Transverse colon (tissue), 3 donors: ENCODE measurements at regions not wholly inside any gene's neighbourhood (a gene's known extent, or its start where the extent isn't known, plus 50 kb on each side); places are given as distances from the start of the nearest gene placed in this dataset.

Source experiments
- CTCF ChIP-seq, 5 experiments: fragments of 200-600 bp in 3 of 5; fragments of 450-650 bp in 2 of 5; sonication (generic) in 3 of 5; IDR thresholded peaks; 1 replicate in 2 of 5; 2 replicates in 3 of 5; pipeline ENCODE4 v1.5.1; 2016 to 2017; ENCODE audit warnings: antibody characterized with exemption in 5 of 5, inconsistent platforms in 3 of 5, mild to moderate bottlenecking in 2 of 5, moderate library complexity in 1 of 5
- EP300 ChIP-seq: sonication (generic); formaldehyde crosslinking; IDR thresholded peaks from one replicate; pipeline ENCODE4 v1.6.1; 2017; ENCODE audit warnings: antibody characterized with exemption, low read depth
- POLR2A ChIP-seq: fragments of 450-650 bp; IDR thresholded peaks from one replicate; pipeline ENCODE4 v1.6.1; 2016; ENCODE audit warnings: antibody characterized with exemption, mild to moderate bottlenecking, moderate library complexity

- no peak for TF ChIP-seq POLR2A
- no peak for TF ChIP-seq CTCF (IDR thresholded peaks at IDR 0.05)
- no peak for TF ChIP-seq EP300
These were observed 465.5 kb downstream of the MATN1 start for GRCh38 chr1:30257742-30258380.
